HCT116 (cell line): ENCODE measurements at regions not wholly inside any gene's neighbourhood (a gene's known extent, or its start where the extent isn't known, plus 50 kb on each side); places are given as distances from the start of the nearest gene placed in this dataset.

Experiments used
- CTCF ChIP-seq, 3 experiments: fragments of 200-600 bp in 1 of 3; sonication (generic) in 1 of 3; IDR thresholded peaks in 2 of 3; conservative IDR thresholded peaks in 1 of 3; 2 replicates each; pipeline ENCODE4 v1.5.1; 2012 to 2017; ENCODE audit warnings: low read depth in 2 of 3, low read length in 2 of 3, antibody characterized with exemption in 1 of 3, borderline replicate concordance in 1 of 3, control low read depth in 1 of 3, mild to moderate bottlenecking in 1 of 3, mixed read lengths in 1 of 3, mixed run types in 1 of 3, moderate library complexity in 1 of 3; ENCODE audit not compliant: insufficient read depth in 1 of 3
- EZH2phosphoT487 ChIP-seq: fragments of 200-600 bp; IDR thresholded peaks from 2 replicates; pipeline ENCODE4 v1.6.1; 2018; ENCODE audit warnings: antibody characterized with exemption, borderline replicate concordance
- MAX ChIP-seq: IDR thresholded peaks from 2 replicates; pipeline ENCODE4 v1.6.1; 2012
- POLR2AphosphoS5 ChIP-seq: IDR thresholded peaks from 2 replicates; pipeline ENCODE4 v1.6.1; 2011; ENCODE audit warnings: mild to moderate bottlenecking, low read depth, low read length, moderate library complexity
- ZBTB33 ChIP-seq: IDR thresholded peaks from 2 replicates; pipeline ENCODE4 v1.6.1; 2011; ENCODE audit warnings: mild to moderate bottlenecking, low read length, moderate library complexity; ENCODE audit not compliant: insufficient replicate concordance; ENCODE audit errors: extremely low read depth
- TF ChIP-seq, protein P1 (sequence below): IDR thresholded peaks from 2 replicates; pipeline ENCODE4 v1.6.1; 2012

DNA sequence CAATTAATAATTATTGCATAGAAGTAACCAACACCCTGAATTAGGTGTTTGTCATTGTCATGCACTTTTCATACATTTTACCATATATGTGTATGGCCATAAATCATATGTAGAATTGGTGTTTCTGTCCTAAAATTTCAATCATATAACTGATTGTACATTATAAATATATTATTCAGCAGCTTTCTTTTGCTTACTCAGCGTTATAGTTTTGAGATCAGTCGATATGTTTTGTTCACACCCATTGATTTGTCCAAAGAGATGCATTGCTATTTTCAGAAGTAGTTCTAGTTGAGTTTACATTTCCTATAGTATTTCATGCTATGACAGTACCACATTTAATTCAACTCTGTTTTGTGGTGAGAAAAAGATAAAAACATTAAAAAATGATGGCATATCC is 50.5 kb upstream of the PARP4 start:
- TF ChIP-seq CTCF (IDR thresholded peaks at IDR 0.05 in 2 of 3, conservative IDR thresholded peaks at IDR 0.05 in 1 of 3; ENCODE audit: borderline replicate concordance in 1 of 3, insufficient read depth in 1 of 3, low read depth in 2 of 3, low read length in 2 of 3) (no peak), MAX (no peak), POLR2AphosphoS5 (no peak), EZH2phosphoT487 (no peak), ZBTB33 (no peak)
- TF ChIP-seq, protein P1, sequence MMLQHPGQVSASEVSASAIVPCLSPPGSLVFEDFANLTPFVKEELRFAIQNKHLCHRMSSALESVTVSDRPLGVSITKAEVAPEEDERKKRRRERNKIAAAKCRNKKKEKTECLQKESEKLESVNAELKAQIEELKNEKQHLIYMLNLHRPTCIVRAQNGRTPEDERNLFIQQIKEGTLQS = no peak
